Activated T-cell treated with anti-CD3 and anti-CD28 coated beads, Interleukin-2, amount 50 U/mL, for 48 hours (primary cell): ENCODE measurements at regions not wholly inside any gene's neighbourhood (a gene's known extent, or its start where the extent isn't known, plus 50 kb on each side); places are given as distances from the start of the nearest gene placed in this dataset.

Experiments used
- DNase-seq, 2 experiments: peaks; one replicate each; pipeline ENCODE4 v3.0.0-alpha.2; 2020

DNA sequence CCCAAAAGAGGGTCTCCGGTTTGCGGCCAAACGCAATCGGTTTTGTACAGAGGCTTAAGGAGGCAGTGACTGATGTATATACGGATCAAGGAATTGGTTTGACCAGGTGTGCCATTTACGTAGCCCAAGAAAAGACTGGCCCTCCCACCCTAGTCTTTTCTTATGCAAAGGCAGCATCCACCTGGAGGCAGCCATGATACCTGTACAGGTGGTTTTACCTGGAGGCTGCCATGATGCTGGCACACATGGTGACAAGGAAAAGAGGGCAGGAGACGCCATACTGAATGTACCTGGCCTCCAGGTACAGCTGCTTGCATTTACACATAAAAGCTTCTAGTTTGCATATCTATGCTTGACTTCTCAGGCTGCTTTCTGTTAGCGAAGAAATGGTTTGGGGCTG lies 917.7 kb upstream of the INTU start:
- DNase-seq: no peak

DNA sequence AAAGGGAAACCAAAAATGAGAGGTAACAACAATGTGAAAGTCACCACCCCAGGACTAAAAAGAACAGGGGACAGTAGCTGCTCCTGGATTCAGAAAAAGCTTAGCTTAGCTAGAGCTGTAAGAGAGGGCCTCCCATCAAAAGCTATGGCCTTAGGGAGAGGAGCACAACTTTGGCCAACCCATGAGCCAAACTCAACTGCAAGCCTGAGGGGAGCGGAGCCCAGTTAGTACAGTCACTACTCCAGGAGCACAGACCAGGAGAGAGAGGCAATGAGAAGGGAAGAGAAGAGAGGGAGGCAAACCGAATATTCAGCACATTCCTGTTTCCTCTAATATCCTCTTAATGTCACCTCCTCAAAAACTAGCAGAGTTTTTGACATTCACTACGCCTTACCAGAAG lies 917.1 kb upstream of the INTU start:
- no peak for DNase-seq

DNA sequence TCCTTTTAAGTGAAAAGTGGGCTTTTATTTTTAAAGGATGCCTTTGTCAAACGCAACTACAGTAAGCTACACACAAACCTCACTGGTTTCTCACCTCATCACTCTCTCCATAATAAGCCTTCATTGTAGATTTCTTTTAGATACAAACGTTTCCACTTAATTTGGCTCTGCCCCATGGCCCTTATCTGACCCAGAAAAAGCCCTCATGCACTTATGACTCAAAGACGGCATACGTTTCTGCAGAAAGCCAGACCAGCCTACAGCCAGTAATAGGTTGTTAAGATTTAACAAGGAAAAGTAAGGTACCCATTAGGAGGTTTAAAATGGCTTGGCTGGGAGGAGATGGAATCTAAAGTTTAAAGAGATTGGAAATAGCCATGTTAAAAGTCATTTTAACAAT lies 914.6 kb upstream of the INTU start:
- DNase-seq: no peak

DNA sequence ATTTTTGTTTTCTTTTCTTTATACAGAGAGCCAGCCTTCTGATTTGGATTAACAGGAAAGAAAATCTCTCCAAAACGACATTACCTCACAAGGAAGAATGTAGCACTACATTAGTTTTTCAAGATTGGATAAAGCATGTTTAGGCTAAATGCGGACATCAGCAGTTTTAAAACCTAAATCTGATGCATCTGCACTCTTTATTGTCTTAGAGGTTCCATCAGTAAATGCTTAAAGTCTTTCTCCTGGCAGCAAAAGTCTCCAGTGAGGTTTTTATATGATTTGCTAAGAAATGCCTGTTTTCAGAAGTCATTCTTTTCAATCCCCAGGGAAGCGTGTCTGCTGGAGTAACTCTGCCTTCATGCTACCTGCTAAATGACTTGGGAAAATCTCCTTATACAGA lies 912.9 kb upstream of the INTU start:
- no peak for DNase-seq

DNA sequence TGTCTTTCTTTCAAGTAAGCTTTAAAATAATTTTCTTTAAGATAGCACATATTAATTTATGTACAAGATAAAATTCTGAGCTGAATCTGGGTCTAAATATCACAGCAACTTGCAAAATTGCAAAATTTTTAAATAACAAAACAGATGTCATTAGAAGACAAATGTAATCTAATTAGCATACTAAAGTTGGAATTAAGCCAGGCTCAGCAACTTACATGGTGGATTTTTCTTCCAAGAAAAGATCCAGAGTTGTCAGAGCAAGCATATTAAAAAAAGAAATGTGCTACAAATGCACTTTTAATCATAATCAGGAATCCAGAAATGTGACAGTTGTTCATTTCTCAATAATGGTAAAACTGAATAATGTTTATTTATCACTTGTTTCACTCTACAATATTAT lies 906.9 kb upstream of the INTU start:
- DNase-seq: no peak

DNA sequence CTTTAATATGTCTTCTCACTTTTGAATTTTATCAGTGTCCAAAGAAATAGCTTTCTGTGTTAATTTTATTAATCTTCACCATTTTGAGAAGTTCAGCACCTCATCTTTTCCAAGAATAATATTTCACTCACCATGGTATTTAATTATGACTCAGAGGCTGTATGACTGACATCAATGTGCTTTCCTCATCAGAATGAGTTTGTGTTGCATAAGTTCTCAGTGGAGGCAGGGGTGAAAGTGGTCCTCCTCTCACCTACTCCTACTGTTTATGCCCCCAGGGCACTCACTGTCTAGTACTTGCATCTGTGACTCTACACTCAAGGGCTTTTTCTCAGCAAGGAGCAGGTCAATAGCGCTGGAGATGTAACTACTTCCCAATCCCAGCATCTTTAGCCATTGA lies 905.3 kb upstream of the INTU start:
- DNase-seq: no peak

DNA sequence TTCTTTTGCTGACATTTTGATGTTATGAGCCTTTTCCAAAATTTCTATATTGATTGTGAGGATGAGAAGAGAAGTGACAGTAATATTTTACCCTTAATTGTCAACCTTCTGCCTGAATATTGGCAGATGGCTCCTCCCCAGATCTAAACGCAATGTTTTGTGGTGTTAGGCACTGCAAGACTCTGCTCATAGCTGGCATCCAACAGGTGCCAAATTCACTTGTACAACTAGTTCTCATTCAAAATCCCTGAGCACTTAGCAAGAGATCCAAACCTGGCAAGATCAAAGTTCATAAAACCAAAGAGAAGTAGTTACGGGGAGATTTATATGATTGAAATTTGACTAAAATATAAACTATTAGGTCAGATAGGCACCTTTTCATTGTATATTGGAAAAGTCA lies 901.7 kb upstream of the INTU start:
- no peak for DNase-seq

DNA sequence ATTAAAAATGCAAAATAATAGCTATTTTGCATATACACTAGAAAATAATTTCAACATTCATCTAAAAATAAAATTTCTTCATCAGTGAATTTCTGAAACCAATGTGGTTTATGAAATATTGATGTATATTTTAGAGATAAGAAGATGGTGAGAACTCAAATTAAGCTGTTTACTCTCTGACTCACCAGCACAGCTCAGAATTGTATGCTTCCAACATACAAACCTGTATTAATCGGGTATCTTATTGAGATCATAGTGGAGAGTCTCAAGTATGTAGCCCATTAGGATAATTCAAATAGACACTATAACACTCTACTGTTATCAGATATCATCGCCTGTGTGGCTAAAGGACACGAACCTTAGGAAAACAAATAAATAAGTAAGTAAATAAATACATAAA lies 899.5 kb upstream of the INTU start:
- no peak for DNase-seq

DNA sequence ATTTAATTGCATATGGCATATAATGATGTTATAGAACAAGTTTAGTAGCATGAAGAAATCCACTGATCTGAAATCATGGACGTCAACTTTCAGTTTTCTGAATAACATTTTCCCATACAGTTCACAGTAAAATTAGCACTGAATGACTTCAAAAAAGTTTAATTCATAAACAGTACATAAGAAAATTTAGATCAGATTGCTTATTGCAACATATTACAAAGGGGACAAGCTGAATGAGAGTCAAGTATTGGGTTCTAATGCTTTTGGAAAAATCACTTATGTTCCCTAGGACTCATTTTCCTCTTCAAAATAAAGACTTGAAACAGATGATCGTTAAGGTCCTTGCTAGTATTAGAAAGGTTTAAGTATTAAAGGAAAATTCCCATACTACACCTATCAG lies 898.3 kb upstream of the INTU start:
- DNase-seq: no peak

DNA sequence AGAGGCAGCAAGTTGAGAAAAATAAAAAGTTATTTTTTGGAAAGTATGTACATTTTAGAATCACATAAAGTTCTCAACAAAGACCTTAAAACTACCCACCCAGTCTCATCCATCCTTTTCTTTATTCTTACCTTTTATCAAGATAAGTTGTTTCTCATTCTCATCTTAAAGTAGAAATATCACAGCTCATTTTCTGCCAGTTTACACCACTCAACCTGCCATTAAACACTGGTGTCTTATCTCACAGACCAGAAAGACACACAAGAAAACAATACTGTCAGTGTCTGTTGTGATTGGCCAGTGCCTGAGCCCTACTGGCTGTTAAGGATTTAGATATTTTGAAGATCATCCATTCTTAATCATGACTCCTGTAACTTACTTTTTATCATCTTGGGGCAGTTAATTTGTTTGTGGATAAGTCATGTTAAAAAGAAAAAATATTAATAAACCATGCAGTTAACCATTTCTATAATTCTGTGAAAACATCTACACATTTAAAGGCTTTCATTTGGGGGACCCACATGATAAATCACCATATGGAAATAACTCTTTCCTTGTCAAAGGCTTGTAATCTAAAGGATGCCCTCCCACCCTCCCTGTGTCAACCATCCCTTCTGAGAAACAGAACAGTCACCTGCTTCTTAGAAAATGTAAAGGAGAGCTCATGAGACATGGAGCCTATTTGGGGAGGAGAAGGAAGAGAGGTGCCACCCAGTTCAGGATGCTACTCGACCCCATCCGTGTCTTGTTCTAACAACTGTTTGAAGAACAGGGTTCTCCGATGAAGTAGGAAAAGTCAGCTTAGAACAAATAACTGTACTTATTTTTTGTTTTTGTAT lies 897.2 kb upstream of the INTU start:
- no peak for DNase-seq

DNA sequence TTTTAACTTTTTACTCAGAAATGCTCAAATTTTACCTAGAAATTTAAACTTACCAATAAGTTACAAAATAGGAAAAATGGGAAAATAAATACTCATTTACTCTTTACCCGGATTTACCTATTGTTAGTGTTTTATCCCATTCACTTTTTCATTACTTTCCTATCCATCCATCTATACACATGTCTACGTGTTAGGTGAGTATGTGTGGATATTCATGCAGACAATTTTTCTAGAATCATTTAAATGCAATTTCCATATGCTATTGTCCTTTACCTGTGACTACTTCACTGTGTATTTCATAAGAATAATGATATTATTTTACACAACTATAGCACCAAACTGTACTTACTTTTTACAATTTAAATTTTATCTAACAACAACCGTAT lies 896.6 kb upstream of the INTU start:
- DNase-seq: no peak

DNA sequence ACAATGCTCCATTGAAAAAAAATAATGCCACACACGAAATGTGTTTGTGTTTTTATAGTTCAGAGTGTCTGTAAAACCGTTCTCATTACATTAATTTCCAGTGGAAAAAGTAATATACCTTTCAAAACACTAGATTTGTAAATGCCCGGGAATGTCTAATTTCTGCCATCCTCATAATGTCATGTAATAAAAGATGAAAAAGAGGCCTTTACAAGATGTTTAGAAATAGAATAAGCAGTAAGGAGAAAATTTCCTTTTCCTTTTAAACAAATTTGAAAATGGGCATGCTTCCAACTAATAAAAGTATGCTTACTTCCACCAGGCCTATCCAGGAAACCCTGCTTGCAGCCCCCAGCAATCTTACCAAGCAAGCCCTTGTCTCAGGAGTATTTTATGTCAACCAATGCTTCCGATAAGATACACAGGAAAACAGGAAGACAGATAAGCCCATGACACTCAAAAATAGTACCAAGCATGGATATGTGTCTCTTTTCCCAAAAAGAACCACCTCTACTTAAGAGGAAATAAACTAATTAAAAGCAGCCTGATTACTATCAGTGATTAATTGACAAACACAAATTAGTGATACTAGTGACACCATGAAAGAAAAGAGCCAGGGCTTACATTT lies 894.7 kb upstream of the INTU start:
- DNase-seq: no peak

DNA sequence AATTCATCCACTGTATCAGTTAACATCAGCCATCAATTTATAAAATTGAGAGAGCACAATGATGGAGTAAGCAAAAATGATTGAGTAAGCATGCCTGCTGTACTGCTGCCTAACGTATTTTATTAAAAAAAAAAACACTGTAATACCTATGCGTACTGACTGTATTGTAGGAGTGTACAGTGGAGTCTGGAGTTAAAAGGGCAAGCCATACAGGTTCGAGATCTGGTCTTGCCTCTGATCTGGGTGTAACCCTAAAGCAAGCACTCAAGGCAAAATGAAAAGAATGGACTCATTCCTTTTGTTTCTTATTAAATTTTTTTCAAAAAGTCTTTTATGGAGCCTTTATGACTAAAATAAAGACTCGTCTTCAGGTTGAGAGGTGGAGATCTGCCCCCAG lies 894.2 kb upstream of the INTU start:
- DNase-seq: no peak

DNA sequence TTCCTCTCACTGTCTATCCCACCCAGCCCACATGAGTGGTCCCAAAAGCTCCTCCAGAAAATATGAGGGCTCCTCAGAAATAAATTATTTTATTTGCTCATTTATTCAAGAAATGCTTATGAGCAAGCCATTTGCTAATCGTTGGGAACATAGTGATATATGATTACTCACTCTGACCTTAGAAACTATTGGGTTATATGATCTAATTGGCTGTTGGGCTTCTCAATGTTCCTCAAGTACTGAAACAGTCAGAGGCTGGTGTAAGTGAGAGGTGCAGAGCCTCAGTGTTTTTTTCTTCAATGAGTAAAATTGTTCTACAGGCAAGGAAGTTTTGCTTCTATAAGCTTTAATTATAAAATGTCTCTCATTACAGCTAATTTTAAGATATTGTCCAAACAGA lies 893.8 kb upstream of the INTU start:
- DNase-seq: no peak

DNA sequence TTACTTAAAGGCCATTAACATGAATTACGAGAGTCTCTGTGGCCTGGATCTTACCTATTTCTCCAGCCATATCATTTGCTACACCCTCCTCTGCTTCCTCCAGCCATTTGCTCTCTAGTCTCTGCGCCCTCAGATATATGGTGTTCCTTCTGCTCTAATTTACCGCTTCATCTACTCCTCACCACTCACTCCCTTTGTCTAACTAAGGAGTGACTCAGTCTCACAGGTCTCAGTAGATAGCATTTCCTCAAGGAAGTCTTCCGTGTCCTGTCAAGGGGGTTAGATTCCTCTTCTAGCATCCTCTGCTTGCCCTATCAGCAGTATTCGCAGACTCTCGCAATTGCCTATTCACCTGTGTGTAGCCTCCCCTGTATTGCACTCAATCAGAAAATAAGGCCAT lies 892.1 kb upstream of the INTU start:
- no peak for DNase-seq

DNA sequence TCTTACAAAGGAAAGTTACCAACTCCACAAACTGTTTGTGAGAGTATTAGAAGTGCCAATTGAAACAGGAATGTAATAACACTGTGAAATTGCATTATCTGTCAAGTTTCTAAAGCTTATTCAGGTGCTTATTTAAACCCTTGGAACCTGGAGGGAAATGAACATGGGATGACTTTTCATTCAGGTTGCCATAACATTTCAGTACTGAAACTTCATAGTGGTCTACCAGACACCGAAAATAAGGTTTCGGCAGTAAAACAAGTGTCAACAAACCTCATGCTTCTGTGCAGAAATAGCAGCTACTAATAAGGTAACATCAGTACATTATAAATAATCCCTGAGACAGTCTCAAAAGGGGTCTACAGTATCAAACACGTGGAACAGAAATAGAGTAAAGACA lies 890.7 kb upstream of the INTU start:
- DNase-seq: no peak

DNA sequence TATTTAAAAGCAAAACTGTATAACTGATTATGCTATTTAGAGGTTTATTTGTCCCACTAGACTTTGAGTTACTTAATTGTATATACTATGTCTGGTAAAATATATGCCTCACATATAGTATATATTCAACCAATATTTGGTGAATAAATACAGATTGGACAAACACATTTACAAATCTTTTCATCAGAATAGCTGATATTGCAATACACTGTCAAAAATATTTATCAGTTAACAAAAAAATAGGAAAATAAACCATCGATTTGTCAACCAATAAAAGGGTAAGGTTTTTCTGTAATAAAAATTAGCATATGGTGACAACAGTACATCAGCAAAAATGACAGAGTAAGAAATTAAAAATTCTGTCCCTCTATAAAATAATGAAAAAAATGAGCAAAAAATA lies 889.9 kb upstream of the INTU start:
- DNase-seq: no peak

DNA sequence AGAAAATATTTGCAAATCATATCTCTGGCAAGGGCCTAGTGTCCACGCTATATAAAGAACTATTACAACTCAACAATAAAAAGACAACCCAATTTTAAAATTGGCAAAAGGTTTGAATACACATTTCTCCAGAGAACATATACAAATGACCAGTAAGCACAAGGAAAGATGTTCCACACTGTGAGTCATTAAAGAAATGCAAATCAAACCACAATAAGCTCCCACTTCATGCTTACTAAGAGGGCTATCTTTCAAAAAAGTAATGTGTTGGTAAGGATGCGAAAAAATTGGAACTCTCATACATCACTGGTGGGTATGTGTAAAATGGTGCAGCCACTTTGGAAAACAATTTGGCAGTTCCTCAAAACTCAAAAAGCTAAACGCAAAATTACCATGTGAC lies 884.0 kb upstream of the INTU start:
- no peak for DNase-seq

DNA sequence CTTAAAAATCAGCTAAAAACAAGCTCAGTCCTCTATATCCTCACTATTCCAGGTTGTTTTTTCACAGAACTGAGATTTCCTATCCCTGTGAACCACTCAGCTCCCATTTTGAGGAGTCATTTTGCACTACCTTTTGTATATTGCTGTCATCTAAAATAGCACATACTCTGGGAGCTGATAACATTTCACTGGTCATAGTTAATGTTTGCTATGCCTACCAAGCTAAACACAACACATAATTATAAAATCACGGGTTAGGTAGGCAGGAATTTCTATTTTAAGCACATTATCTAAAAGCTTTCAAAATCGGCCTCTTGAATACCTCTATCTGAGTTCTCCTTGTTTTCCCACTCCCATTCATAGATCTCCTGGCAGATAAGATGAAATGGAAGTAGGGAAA lies 882.0 kb upstream of the INTU start:
- no peak for DNase-seq

DNA sequence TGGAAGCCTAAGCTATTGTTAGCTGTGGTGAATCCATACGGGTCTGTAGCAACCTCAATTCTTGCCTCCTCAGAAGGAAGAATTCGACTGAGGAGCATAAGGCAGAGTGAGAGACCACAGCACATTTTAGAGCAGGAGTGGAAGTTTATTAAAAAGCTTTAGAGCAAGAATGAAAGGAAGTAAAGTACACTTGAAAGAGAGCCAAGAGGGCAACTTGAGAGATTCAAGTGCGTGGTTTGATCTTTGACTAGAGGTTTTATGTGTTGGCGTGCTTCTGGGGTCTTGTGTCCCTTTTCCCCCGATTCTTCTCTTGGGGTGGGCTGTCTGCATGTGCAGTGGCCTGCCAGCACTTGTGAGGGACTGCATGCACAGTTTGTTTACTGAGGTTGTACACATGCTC lies 880.6 kb upstream of the INTU start:
- DNase-seq: no peak

DNA sequence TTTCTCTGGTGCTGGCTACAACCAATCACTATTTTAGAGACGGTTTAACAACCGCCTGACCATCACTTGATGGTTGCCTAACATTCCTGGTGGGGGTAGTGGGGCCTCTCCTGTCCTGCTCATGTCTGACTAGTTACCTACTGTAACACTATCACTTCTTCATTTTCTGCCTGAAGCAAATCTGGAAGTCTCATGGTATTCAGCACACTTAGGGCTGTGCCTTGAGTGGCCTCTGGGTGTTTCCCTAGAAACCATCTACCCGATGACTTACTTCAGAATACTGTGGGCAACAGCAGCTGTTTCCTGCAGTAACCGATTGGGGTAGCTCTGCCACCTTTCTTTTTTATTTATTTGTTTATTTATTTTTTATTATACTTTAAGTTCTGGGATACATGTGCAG lies 880.1 kb upstream of the INTU start:
- DNase-seq: no peak

DNA sequence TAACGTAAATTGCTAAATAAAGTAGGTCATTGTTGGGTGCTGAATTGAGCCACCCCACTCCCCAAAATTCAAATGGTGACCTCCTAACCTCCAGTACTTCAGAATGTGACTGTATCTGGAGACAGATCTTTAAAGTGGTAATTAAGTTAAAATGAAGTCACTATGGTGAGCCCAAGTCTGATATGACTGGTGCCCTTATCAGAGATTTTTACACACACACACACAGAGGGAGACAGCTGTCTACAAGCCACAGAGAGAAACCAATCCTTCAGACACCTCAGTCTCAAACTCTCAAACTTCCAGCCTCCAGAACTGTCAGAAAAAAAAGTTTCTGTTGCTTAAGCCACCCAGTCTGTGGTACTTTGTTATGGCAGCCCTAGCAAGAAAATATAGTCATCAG lies 879.2 kb upstream of the INTU start:
- DNase-seq: no peak

DNA sequence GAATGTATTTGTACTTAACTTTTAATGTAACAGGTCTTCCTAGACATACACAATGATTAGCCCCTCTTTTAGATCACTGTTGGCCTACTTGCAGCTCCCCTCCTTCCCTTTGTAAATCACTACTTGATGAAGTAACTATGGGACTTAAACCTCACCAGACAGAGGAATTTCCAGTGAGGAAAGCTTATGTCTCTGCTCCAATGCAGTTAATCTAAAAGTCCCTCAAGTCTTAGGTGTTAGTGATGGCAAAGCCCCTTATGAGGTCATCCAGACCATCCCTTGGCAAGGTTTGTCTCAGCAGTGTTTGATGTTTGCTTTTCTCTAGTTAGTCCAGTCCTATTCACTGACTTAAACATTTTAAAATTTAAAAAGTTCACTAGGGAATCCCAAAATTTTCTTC lies 877.3 kb upstream of the INTU start:
- no peak for DNase-seq

DNA sequence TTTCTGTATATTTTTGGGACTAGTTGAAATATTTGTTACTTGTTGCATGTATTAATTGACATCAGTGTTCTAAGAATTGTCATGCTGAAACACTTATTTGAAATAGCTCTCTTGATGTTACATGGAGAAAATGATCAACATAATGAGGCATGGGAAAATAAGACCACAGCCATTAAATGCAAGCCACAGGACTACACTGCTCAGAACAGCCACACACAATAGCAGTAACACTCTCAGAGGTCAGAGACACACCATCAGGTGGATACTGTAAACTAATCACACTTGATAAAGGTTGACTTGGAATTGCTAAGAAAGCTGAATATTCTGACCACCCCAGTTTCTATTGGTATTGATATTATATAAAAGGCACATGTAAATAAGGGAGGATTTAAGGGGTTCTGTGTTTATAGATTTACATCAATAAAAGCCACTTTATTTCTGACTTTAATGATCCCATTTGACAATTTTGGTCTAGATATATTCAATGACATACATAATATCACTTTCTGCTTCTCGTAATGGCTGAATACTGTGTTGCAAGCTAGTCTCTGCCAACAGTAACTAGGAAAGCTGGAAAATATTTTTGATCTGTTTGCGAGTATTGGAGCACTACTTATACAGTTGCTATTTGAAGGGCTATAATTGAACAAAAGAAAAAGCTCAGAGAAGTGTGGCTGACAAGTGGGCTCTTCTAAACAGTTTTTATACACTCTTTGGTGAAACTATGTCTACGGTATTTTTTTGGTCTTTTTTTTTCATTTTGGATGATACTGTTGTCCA lies 876.5 kb upstream of the INTU start:
- DNase-seq: no peak
